ENCODE measurements at regions not wholly inside any gene's neighbourhood (a gene's known extent, or its start where the extent isn't known, plus 50 kb on each side); places are given as distances from the start of the nearest gene placed in this dataset.

GRCh38 chr16:72481419-72481818 is 309.5 kb upstream of the PMFBP1 start (continued):
- TF ChIP-seq SFPQ (IDR thresholded peaks at IDR 0.05; ENCODE audit: low read depth, low read length) = no peak

- H3K9me3 ChIP-seq (replicated peaks; ENCODE audit: control insufficient read depth, insufficient read depth, low read depth, low read length) = no peaks in the 10 kb centered on the region
- H3K9me1 ChIP-seq (ENCODE audit: control insufficient read depth, insufficient read depth, low read length) = no peaks in the 10 kb centered on the region
- H3K9ac ChIP-seq (ENCODE audit: insufficient read depth in 1 of 2, low read depth in 2 of 2, low read length in 2 of 2) = no peak overlapping the region
- BruUV-seq (replicated peaks) = no TSS peak
- H4K20me1 ChIP-seq (replicated peaks; ENCODE audit: control insufficient read depth, insufficient read depth, low read length) = no peaks in the 10 kb centered on the region
- no peaks in the 10 kb centered on the region for H3K36me3 ChIP-seq (ENCODE audit: control insufficient read depth, insufficient read depth, low read length)
- no peak overlapping the region for H3K27ac ChIP-seq (ENCODE audit: extremely low read depth, low read depth, low read length)
- POLR2A ChIA-PET = no interaction called here
- intact Hi-C loops (cut with micrococcal nuclease) (no loop called here), in situ Hi-C loops (cut with MboI) (no loop called here)
- no peak overlapping the region for H3K4me3 ChIP-seq
- DNase-seq (ENCODE audit: extremely low read depth in 1 of 4, low spot score in 3 of 4) (no peak), ATAC-seq (no peak), FAIRE-seq (no peak)
- CTCF ChIA-PET (ENCODE audit: low intra/inter-chr PET ratio) = no interaction called here
- H3K4me2 ChIP-seq (ENCODE audit: insufficient read depth, low read length) = no peak overlapping the region
- no peaks in the 10 kb centered on the region for H3K4me1 ChIP-seq (replicated peaks in 1 of 2; ENCODE audit: control insufficient read depth in 2 of 2, insufficient read depth in 2 of 2, low read length in 2 of 2)
- 18% methylated on average over 2 of the region's 2 CpGs for WGBS (ENCODE audit: insufficient coverage, low coverage, missing lambda C conversion rate)
- H2AFZ ChIP-seq (ENCODE audit: low read depth, low read length) = no peak overlapping the region
- no peaks in the 10 kb centered on the region for H3K27me3 ChIP-seq (ENCODE audit: control insufficient read depth in 2 of 2, insufficient read depth in 2 of 2, low read length in 2 of 2)
- no peaks in the 10 kb centered on the region for H3K79me2 ChIP-seq (ENCODE audit: control insufficient read depth, insufficient read depth, low read length)
- TF ChIP-seq STAT5B (CRISPR knock-in tag; IDR thresholded peaks at IDR 0.05) (no peak), ZBTB1 (CRISPR knock-in tag; IDR thresholded peaks at IDR 0.05; ENCODE audit: borderline replicate concordance, low read depth) (no peak), SMARCC2 (IDR thresholded peaks at IDR 0.05; ENCODE audit: low read depth) (no peak), NR3C1 (CRISPR knock-in tag; IDR thresholded peaks at IDR 0.05) (no peak), HOMEZ (CRISPR knock-in tag; IDR thresholded peaks at IDR 0.05) (no peak), ZNF121 (CRISPR knock-in tag; conservative IDR thresholded peaks at IDR 0.05) (no peak), MAFG (tag; conservative IDR thresholded peaks at IDR 0.05) (no peak)
- TF ChIP-seq, protein P1, sequence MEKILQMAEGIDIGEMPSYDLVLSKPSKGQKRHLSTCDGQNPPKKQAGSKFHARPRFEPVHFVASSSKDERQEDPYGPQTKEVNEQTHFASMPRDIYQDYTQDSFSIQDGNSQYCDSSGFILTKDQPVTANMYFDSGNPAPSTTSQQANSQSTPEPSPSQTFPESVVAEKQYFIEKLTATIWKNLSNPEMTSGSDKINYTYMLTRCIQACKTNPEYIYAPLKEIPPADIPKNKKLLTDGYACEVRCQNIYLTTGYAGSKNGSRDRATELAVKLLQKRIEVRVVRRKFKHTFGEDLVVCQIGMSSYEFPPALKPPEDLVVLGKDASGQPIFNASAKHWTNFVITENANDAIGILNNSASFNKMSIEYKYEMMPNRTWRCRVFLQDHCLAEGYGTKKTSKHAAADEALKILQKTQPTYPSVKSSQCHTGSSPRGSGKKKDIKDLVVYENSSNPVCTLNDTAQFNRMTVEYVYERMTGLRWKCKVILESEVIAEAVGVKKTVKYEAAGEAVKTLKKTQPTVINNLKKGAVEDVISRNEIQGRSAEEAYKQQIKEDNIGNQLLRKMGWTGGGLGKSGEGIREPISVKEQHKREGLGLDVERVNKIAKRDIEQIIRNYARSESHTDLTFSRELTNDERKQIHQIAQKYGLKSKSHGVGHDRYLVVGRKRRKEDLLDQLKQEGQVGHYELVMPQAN (IDR thresholded peaks at IDR 0.05; ENCODE audit: borderline replicate concordance) = no peak
- TF ChIP-seq, protein P2, sequence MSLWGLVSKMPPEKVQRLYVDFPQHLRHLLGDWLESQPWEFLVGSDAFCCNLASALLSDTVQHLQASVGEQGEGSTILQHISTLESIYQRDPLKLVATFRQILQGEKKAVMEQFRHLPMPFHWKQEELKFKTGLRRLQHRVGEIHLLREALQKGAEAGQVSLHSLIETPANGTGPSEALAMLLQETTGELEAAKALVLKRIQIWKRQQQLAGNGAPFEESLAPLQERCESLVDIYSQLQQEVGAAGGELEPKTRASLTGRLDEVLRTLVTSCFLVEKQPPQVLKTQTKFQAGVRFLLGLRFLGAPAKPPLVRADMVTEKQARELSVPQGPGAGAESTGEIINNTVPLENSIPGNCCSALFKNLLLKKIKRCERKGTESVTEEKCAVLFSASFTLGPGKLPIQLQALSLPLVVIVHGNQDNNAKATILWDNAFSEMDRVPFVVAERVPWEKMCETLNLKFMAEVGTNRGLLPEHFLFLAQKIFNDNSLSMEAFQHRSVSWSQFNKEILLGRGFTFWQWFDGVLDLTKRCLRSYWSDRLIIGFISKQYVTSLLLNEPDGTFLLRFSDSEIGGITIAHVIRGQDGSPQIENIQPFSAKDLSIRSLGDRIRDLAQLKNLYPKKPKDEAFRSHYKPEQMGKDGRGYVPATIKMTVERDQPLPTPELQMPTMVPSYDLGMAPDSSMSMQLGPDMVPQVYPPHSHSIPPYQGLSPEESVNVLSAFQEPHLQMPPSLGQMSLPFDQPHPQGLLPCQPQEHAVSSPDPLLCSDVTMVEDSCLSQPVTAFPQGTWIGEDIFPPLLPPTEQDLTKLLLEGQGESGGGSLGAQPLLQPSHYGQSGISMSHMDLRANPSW (CRISPR knock-in tag; IDR thresholded peaks at IDR 0.05) = no peak
Observed at GRCh38 chr16:72480911-72481310, 309.0 kb upstream of the PMFBP1 start.

Measured in K562 (cell line).